ENCODE measurements at regions not wholly inside any gene's neighbourhood (a gene's known extent, or its start where the extent isn't known, plus 50 kb on each side); places are given as distances from the start of the nearest gene placed in this dataset.

- TF ChIP-seq, protein P1, sequence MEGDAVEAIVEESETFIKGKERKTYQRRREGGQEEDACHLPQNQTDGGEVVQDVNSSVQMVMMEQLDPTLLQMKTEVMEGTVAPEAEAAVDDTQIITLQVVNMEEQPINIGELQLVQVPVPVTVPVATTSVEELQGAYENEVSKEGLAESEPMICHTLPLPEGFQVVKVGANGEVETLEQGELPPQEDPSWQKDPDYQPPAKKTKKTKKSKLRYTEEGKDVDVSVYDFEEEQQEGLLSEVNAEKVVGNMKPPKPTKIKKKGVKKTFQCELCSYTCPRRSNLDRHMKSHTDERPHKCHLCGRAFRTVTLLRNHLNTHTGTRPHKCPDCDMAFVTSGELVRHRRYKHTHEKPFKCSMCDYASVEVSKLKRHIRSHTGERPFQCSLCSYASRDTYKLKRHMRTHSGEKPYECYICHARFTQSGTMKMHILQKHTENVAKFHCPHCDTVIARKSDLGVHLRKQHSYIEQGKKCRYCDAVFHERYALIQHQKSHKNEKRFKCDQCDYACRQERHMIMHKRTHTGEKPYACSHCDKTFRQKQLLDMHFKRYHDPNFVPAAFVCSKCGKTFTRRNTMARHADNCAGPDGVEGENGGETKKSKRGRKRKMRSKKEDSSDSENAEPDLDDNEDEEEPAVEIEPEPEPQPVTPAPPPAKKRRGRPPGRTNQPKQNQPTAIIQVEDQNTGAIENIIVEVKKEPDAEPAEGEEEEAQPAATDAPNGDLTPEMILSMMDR (IDR thresholded peaks at IDR 0.05; ENCODE audit: poor library complexity, severe bottlenecking), result no peak
- TF ChIP-seq REST (IDR thresholded peaks at IDR 0.05; ENCODE audit: borderline replicate concordance) (no peak), SMC3 (conservative IDR thresholded peaks at IDR 0.05; ENCODE audit: poor library complexity) (no peak), TAF1 (IDR thresholded peaks at IDR 0.05; ENCODE audit: low read depth) (no peak), RAD21 (conservative IDR thresholded peaks at IDR 0.05) (no peak), MXI1 (conservative IDR thresholded peaks at IDR 0.05; ENCODE audit: poor library complexity, severe bottlenecking) (no peak)
- H2AFZ ChIP-seq (ENCODE audit: low read depth, low read length), result no peak overlapping the region
- H3K9me2 ChIP-seq (ENCODE audit: insufficient read depth, low read length), result no peaks in the 10 kb centered on the region
- H3K27me3 ChIP-seq (ENCODE audit: insufficient read depth, low read depth, low read length), result no peaks in the 10 kb centered on the region
- H3K27ac ChIP-seq (ENCODE audit: low read length), result no peak overlapping the region
- H3K4me3 ChIP-seq (ENCODE audit: low read length), result no peak overlapping the region
- H4K20me1 ChIP-seq (ENCODE audit: insufficient read depth), result no peaks in the 10 kb centered on the region
- H3K9ac ChIP-seq (ENCODE audit: low read length), result no peak overlapping the region
- H3K79me2 ChIP-seq (replicated peaks; ENCODE audit: insufficient read depth, low read length), result no peaks in the 10 kb centered on the region
- no peaks in the 10 kb centered on the region for H3K9me3 ChIP-seq (ENCODE audit: low read length)
- no peak overlapping the region for H3K4me2 ChIP-seq (ENCODE audit: low read length)
- H3K36me3 ChIP-seq (ENCODE audit: insufficient read depth, low read length), result no peaks in the 10 kb centered on the region
- no peaks in the 10 kb centered on the region for H3F3A ChIP-seq (ENCODE audit: insufficient read depth, low read length, poor library complexity, severe bottlenecking)
These were observed 263.5 kb downstream of the TMEM38B start for GRCh38 chr9:105957830-105958229.

DNA sequence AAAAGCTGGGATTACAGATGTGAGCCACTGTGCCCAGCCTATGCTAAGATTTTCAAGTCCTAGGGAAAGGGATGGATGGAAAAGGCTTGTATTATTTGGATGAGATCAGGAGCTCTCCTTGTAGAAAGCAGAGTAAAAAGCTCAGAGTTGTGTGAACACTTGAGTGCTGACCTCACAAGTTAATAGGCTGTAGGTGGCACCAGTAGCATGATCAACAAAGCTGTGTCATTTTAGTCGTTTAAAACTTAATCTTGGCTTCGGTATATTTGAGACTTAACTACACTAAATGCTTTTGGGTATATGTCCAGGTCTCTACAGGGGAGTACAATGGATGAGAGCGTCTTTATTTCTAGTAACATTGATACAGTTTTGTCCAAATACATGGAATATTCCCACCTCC lies 264.2 kb downstream of the TMEM38B start:
- TF ChIP-seq RAD21 (conservative IDR thresholded peaks at IDR 0.05) (peak; percentile 46), MXI1 (conservative IDR thresholded peaks at IDR 0.05; ENCODE audit: poor library complexity, severe bottlenecking) (no peak), POLR2AphosphoS5 (IDR thresholded peaks at IDR 0.05) (no peak), TAF1 (IDR thresholded peaks at IDR 0.05; ENCODE audit: low read depth) (no peak), SMC3 (conservative IDR thresholded peaks at IDR 0.05; ENCODE audit: poor library complexity) (peak; percentile 25), EZH2 (IDR thresholded peaks at IDR 0.05; ENCODE audit: borderline replicate concordance, insufficient read depth, low read length, poor library complexity, severe bottlenecking) (no peak), EP300 (conservative IDR thresholded peaks at IDR 0.05; ENCODE audit: poor library complexity, severe bottlenecking) (no peak), REST (IDR thresholded peaks at IDR 0.05; ENCODE audit: borderline replicate concordance) (no peak)
- TF ChIP-seq, protein P1 (IDR thresholded peaks at IDR 0.05; ENCODE audit: poor library complexity, severe bottlenecking), result peak; percentile 34
- Histone ChIP-seq H3K9me3 (ENCODE audit: low read length) (no peaks in the 10 kb centered on the region), H2AFZ (ENCODE audit: low read depth, low read length) (no peak overlapping the region)

More for the DNA sequence above, 264.2 kb downstream of the TMEM38B start:
- Histone ChIP-seq H3F3A (ENCODE audit: insufficient read depth, low read length, poor library complexity, severe bottlenecking) (no peaks in the 10 kb centered on the region), H3K4me2 (ENCODE audit: low read length) (no peak overlapping the region), H3K79me2 (replicated peaks; ENCODE audit: insufficient read depth, low read length) (no peaks in the 10 kb centered on the region), H3K9ac (ENCODE audit: low read length) (no peak overlapping the region), H3K27ac (ENCODE audit: low read length) (no peak overlapping the region), H3K4me3 (ENCODE audit: low read length) (no peak overlapping the region), H4K20me1 (ENCODE audit: insufficient read depth) (no peaks in the 10 kb centered on the region), H3K27me3 (ENCODE audit: insufficient read depth, low read depth, low read length) (no peaks in the 10 kb centered on the region), H3K9me2 (ENCODE audit: insufficient read depth, low read length) (no peaks in the 10 kb centered on the region), H3K36me3 (ENCODE audit: insufficient read depth, low read length) (no peaks in the 10 kb centered on the region)

Measured in neural cell (in vitro differentiated cells).